ENCODE measurements at regions not wholly inside any gene's neighbourhood (a gene's known extent, or its start where the extent isn't known, plus 50 kb on each side); places are given as distances from the start of the nearest gene placed in this dataset.

- H3K9ac ChIP-seq (ENCODE audit: low read depth in 1 of 3, low read length in 3 of 3), result no peak overlapping the region
- H3K4me1 ChIP-seq (ENCODE audit: control insufficient read depth in 3 of 3, insufficient read depth in 3 of 3, low read length in 3 of 3), result no peaks in the 10 kb centered on the region
- no peaks in the 10 kb centered on the region for H3K36me3 ChIP-seq (ENCODE audit: control insufficient read depth in 3 of 3, insufficient read depth in 3 of 3, low read length in 3 of 3)
- H3K9me3 ChIP-seq (ENCODE audit: control insufficient read depth in 3 of 3, low read length in 3 of 3), result no peaks in the 10 kb centered on the region
- H3K27me3 ChIP-seq (ENCODE audit: control insufficient read depth in 3 of 3, insufficient read depth in 3 of 3, low read length in 3 of 3), result no peaks in the 10 kb centered on the region
- H3K27ac ChIP-seq (ENCODE audit: low read depth, low read length), result no peak overlapping the region
- no peak overlapping the region for H3K4me3 ChIP-seq (ENCODE audit: low read length in 3 of 3)
Measured at GRCh38 chr6:14903176-14904038, 342.5 kb upstream of the JARID2 start.

GRCh38 chr6:14905201-14905600, 340.7 kb upstream of the JARID2 start:
- no peaks in the 10 kb centered on the region for H3K9me3 ChIP-seq (ENCODE audit: control insufficient read depth in 3 of 3, low read length in 3 of 3)
- H3K4me3 ChIP-seq (ENCODE audit: low read length in 3 of 3), result no peak overlapping the region
- no peak overlapping the region for H3K9ac ChIP-seq (ENCODE audit: low read depth in 1 of 3, low read length in 3 of 3)
- H3K27me3 ChIP-seq (ENCODE audit: control insufficient read depth in 3 of 3, insufficient read depth in 3 of 3, low read length in 3 of 3), result no peaks in the 10 kb centered on the region
- no peaks in the 10 kb centered on the region for H3K36me3 ChIP-seq (ENCODE audit: control insufficient read depth in 3 of 3, insufficient read depth in 3 of 3, low read length in 3 of 3)
- H3K4me1 ChIP-seq (ENCODE audit: control insufficient read depth in 3 of 3, insufficient read depth in 3 of 3, low read length in 3 of 3), result no peaks in the 10 kb centered on the region
- H3K27ac ChIP-seq (ENCODE audit: low read depth, low read length), result no peak overlapping the region

- H3K36me3 ChIP-seq (ENCODE audit: control insufficient read depth in 3 of 3, insufficient read depth in 3 of 3, low read length in 3 of 3), result no peaks in the 10 kb centered on the region
- H3K27me3 ChIP-seq (ENCODE audit: control insufficient read depth in 3 of 3, insufficient read depth in 3 of 3, low read length in 3 of 3), result no peaks in the 10 kb centered on the region
- H3K9ac ChIP-seq (ENCODE audit: low read depth in 1 of 3, low read length in 3 of 3), result no peak overlapping the region
- H3K4me3 ChIP-seq (ENCODE audit: low read length in 3 of 3), result no peak overlapping the region
- peaks cover 0 to 4% (median 0%) of the 10 kb centered on the region in 3 donors for H3K4me1 ChIP-seq (ENCODE audit: control insufficient read depth in 3 of 3, insufficient read depth in 3 of 3, low read length in 3 of 3)
- H3K27ac ChIP-seq (ENCODE audit: low read depth, low read length), result no peak overlapping the region
- H3K9me3 ChIP-seq (ENCODE audit: control insufficient read depth in 3 of 3, low read length in 3 of 3), result no peaks in the 10 kb centered on the region
Measured at GRCh38 chr6:14906621-14907020, 339.2 kb upstream of the JARID2 start.

- Histone ChIP-seq H3K4me1 (ENCODE audit: control insufficient read depth in 3 of 3, insufficient read depth in 3 of 3, low read length in 3 of 3) (peaks cover 0 to 4% (median 0%) of the 10 kb centered on the region in 3 donors), H3K4me3 (ENCODE audit: low read length in 3 of 3) (no peak overlapping the region), H3K27me3 (ENCODE audit: control insufficient read depth in 3 of 3, insufficient read depth in 3 of 3, low read length in 3 of 3) (no peaks in the 10 kb centered on the region), H3K36me3 (ENCODE audit: control insufficient read depth in 3 of 3, insufficient read depth in 3 of 3, low read length in 3 of 3) (no peaks in the 10 kb centered on the region), H3K9ac (ENCODE audit: low read depth in 1 of 3, low read length in 3 of 3) (no peak overlapping the region), H3K9me3 (ENCODE audit: control insufficient read depth in 3 of 3, low read length in 3 of 3) (no peaks in the 10 kb centered on the region), H3K27ac (ENCODE audit: low read depth, low read length) (no peak overlapping the region)
Measured at GRCh38 chr6:14910692-14911547, 334.9 kb upstream of the JARID2 start.

GRCh38 chr6:14912226-14912625, 333.6 kb upstream of the JARID2 start:
- no peak overlapping the region for H3K9ac ChIP-seq (ENCODE audit: low read depth in 1 of 3, low read length in 3 of 3)
- H3K4me1 ChIP-seq (ENCODE audit: control insufficient read depth in 3 of 3, insufficient read depth in 3 of 3, low read length in 3 of 3), result peaks cover 0 to 4% (median 0%) of the 10 kb centered on the region in 3 donors
- H3K4me3 ChIP-seq (ENCODE audit: low read length in 3 of 3), result no peak overlapping the region
- H3K36me3 ChIP-seq (ENCODE audit: control insufficient read depth in 3 of 3, insufficient read depth in 3 of 3, low read length in 3 of 3), result no peaks in the 10 kb centered on the region
- H3K27ac ChIP-seq (ENCODE audit: low read depth, low read length), result no peak overlapping the region
- H3K27me3 ChIP-seq (ENCODE audit: control insufficient read depth in 3 of 3, insufficient read depth in 3 of 3, low read length in 3 of 3), result no peaks in the 10 kb centered on the region
- no peaks in the 10 kb centered on the region for H3K9me3 ChIP-seq (ENCODE audit: control insufficient read depth in 3 of 3, low read length in 3 of 3)

- no peak overlapping the region for H3K9ac ChIP-seq (ENCODE audit: low read depth in 1 of 3, low read length in 3 of 3)
Measured at GRCh38 chr6:14912706-14913105, 333.2 kb upstream of the JARID2 start.

GRCh38 chr6:14913931-14914330, 331.9 kb upstream of the JARID2 start:
- Histone ChIP-seq H3K9me3 (ENCODE audit: control insufficient read depth in 3 of 3, low read length in 3 of 3) (no peaks in the 10 kb centered on the region), H3K36me3 (ENCODE audit: control insufficient read depth in 3 of 3, insufficient read depth in 3 of 3, low read length in 3 of 3) (no peaks in the 10 kb centered on the region), H3K27me3 (ENCODE audit: control insufficient read depth in 3 of 3, insufficient read depth in 3 of 3, low read length in 3 of 3) (no peaks in the 10 kb centered on the region), H3K27ac (ENCODE audit: low read depth, low read length) (no peak overlapping the region), H3K9ac (ENCODE audit: low read depth in 1 of 3, low read length in 3 of 3) (no peak overlapping the region), H3K4me3 (ENCODE audit: low read length in 3 of 3) (no peak overlapping the region), H3K4me1 (ENCODE audit: control insufficient read depth in 3 of 3, insufficient read depth in 3 of 3, low read length in 3 of 3) (peaks cover 0 to 8% (median 0%) of the 10 kb centered on the region in 3 donors)

More at GRCh38 chr6:14912706-14913105, 333.2 kb upstream of the JARID2 start:
- no peaks in the 10 kb centered on the region for H3K9me3 ChIP-seq (ENCODE audit: control insufficient read depth in 3 of 3, low read length in 3 of 3)
- H3K27me3 ChIP-seq (ENCODE audit: control insufficient read depth in 3 of 3, insufficient read depth in 3 of 3, low read length in 3 of 3), result no peaks in the 10 kb centered on the region
- H3K4me3 ChIP-seq (ENCODE audit: low read length in 3 of 3), result no peak overlapping the region
- peaks cover 0 to 8% (median 0%) of the 10 kb centered on the region in 3 donors for H3K4me1 ChIP-seq (ENCODE audit: control insufficient read depth in 3 of 3, insufficient read depth in 3 of 3, low read length in 3 of 3)
- no peak overlapping the region for H3K27ac ChIP-seq (ENCODE audit: low read depth, low read length)
- no peaks in the 10 kb centered on the region for H3K36me3 ChIP-seq (ENCODE audit: control insufficient read depth in 3 of 3, insufficient read depth in 3 of 3, low read length in 3 of 3)

- no peak overlapping the region for H3K4me3 ChIP-seq (ENCODE audit: low read length in 3 of 3)
- no peak overlapping the region for H3K9ac ChIP-seq (ENCODE audit: low read depth in 1 of 3, low read length in 3 of 3)
- H3K4me1 ChIP-seq (ENCODE audit: control insufficient read depth in 3 of 3, insufficient read depth in 3 of 3, low read length in 3 of 3), result peaks cover 2 to 6% (median 2%) of the 10 kb centered on the region in 3 donors
- no peak overlapping the region for H3K27ac ChIP-seq (ENCODE audit: low read depth, low read length)
- H3K9me3 ChIP-seq (ENCODE audit: control insufficient read depth in 3 of 3, low read length in 3 of 3), result no peaks in the 10 kb centered on the region
- H3K36me3 ChIP-seq (ENCODE audit: control insufficient read depth in 3 of 3, insufficient read depth in 3 of 3, low read length in 3 of 3), result no peaks in the 10 kb centered on the region
- H3K27me3 ChIP-seq (ENCODE audit: control insufficient read depth in 3 of 3, insufficient read depth in 3 of 3, low read length in 3 of 3), result no peaks in the 10 kb centered on the region
Measured at GRCh38 chr6:14915888-14916832, 329.7 kb upstream of the JARID2 start.

- Histone ChIP-seq H3K9me3 (ENCODE audit: control insufficient read depth in 3 of 3, low read length in 3 of 3) (no peaks in the 10 kb centered on the region), H3K4me3 (ENCODE audit: low read length in 3 of 3) (no peak overlapping the region), H3K27ac (ENCODE audit: low read depth, low read length) (no peak overlapping the region), H3K9ac (ENCODE audit: low read depth in 1 of 3, low read length in 3 of 3) (no peak overlapping the region), H3K27me3 (ENCODE audit: control insufficient read depth in 3 of 3, insufficient read depth in 3 of 3, low read length in 3 of 3) (no peaks in the 10 kb centered on the region), H3K36me3 (ENCODE audit: control insufficient read depth in 3 of 3, insufficient read depth in 3 of 3, low read length in 3 of 3) (no peaks in the 10 kb centered on the region), H3K4me1 (ENCODE audit: control insufficient read depth in 3 of 3, insufficient read depth in 3 of 3, low read length in 3 of 3) (peaks cover 6 to 17% (median 11%) of the 10 kb centered on the region in 3 donors)
Measured at GRCh38 chr6:14917109-14917910, 328.6 kb upstream of the JARID2 start.
